HG02642 (cell line): ENCODE measurements at regions not wholly inside any gene's neighbourhood (a gene's known extent, or its start where the extent isn't known, plus 50 kb on each side); places are given as distances from the start of the nearest gene placed in this dataset.
"Not testable (repeated sequence)": the region's sequence is repeated elsewhere in the genome, so short reads cannot be mapped to it uniquely, and the experiment has no call there.

Source experiments
- ATAC-seq: cut with Tn5 transposase; IDR thresholded peaks from one replicate; pipeline ENCODE4 v1.9.1; 2021; ENCODE audit warnings: mild to moderate bottlenecking; ENCODE audit not compliant: unreplicated experiment, poor library complexity

DNA sequence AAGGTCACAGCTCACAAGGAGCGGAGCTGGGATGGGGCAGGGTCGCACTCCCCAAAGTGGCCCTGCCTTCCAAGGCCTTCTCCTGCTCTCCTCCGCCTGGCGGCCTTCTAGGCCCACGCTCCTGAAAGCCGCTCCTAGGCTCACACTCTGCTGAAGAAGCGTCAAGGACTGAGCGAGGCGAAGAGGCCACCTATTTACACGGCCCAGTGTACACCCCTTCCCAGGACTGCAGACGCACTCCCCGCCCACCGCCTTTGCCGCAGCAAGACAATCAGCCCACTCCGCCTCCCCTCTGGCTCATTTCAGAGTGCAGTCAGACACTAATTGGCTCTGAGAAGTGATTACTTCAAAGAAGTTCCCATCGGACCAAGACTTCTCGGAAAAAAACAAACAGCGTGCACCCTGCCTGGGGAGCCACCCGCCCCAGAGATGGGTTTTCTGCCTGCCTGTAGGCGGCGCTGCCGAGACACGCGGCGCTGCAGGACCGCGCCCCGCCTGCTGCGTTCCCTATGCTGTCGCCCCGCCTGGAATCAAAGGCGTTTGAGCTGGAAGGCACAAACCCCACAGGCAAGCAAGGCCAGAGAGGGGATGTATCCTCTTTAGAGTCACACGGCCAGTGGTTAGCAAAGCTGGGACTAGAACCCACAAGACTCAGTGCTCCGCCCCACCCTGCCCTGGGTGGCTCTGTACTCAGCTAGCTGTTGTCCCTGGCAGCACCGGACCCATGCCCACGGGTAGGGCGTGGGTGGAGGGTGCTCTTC is 414.8 kb downstream of the BUD13 start:
- ATAC-seq = no peak

DNA sequence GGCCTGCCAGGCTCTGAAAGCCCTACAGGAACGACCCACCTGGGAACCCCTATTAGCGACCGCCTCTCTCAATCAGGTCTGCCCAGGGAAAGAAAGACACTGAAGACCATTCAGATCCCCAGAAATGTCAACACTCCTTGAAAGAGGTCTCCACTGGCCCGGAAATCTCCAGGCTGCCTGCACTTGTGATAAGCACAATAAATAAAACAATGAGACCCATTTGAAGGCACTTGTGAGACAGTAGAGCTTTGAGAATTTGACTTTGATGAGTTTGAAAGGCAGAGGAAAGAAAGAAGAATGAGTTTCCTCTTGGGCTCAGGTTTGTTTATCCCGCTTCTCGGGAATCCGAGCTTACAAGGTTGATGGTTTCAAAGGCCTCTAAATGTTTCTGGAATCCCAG is 416.3 kb downstream of the BUD13 start:
- ATAC-seq = no peak

GRCh38 chr11:116355104-116355503 is 417.7 kb downstream of the BUD13 start:
- ATAC-seq = no peak

- no peak for ATAC-seq
These were observed 419.2 kb downstream of the BUD13 start for GRCh38 chr11:116353589-116353988.

DNA sequence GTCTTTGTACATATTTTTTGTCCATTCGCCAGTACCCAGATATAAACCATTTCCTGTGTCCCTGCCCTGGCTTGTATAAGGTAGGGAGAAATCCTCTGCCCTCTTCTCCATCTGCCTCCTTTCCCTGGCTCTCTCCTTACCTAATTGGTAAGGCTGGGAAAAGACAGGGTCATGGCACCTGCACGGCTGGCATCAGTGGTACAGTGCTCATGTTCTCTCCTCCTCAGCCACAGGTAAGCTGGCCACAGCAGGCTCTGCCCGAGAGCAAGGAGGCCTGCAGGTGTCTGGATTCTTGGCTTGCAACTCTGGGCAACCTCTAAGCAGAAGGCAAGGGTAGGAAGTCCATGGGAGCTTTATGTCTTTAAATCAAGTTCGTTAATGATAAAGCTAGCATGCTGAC is 419.9 kb downstream of the BUD13 start:
- no peak for ATAC-seq

DNA sequence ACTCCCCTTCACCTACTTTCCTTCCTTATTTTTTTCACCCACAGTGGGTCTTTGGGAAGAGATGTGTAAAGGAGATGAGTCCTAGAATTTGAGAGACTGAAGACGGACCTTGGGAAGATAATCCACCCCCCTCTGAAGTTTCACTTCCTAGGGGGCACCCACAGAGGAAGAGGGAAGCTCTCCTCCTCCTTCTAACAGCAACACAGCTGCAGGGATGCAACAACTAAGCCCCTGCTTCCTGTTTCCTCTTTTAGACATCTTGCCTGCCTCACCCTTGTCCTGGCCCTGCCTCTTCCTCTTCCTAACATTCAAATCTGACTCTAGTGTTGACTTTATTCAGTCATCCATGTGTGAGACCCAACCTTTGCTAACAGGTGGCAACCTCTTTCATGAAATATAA is 424.6 kb downstream of the BUD13 start:
- ATAC-seq = no peak

GRCh38 chr11:116345575-116345974 is 427.2 kb downstream of the BUD13 start:
- no peak for ATAC-seq

DNA sequence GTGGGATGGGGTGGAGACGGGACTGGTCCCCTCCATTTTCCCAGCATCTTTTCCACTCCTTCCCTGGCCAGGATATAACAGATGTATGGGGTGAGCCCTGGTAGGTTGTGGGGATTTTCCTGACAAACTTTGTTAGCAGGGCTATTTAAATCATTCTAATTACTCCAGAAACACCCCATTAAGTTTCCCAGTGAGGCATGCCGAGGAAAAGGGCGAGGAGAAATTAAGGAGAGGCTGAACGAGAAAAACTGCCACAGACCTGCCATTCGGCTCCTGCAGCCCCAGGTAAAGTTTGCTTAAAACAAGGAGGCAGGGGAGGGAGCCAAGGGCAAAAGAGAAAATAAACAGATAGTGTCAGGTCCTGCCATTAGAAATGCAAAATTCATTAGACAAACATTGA is 428.2 kb downstream of the BUD13 start:
- ATAC-seq = no peak

- ATAC-seq = no peak
These were observed 429.5 kb downstream of the BUD13 start for GRCh38 chr11:116343270-116343669.

DNA sequence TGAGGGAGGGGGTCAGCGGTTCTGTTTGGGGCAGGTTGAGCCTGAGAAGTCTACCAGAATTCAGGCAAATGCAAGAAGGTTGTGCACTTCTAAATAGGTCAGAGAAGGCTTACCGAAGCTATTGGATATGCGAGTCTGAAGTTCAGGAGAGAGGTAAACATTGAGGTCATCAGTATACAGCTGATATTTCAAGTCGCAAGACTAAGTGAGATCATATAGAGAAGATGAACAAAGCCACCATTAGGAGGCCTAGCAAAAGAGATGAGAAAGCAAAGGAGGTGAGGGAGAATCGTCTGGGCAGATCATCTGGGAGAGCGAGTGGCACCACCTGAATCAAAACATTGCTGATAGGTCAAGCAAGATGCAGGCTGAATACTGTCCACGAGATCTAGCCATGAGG is 430.6 kb downstream of the BUD13 start:
- no peak for ATAC-seq

GRCh38 chr11:116339306-116340098 is 433.3 kb downstream of the BUD13 start:
- ATAC-seq = no peak

GRCh38 chr11:116338500-116338899 is 434.3 kb downstream of the BUD13 start:
- ATAC-seq = not testable (repeated sequence)

GRCh38 chr11:116336540-116336939 is 436.2 kb downstream of the BUD13 start:
- no peak for ATAC-seq

GRCh38 chr11:116335891-116336290 is 436.9 kb downstream of the BUD13 start:
- ATAC-seq = no peak

DNA sequence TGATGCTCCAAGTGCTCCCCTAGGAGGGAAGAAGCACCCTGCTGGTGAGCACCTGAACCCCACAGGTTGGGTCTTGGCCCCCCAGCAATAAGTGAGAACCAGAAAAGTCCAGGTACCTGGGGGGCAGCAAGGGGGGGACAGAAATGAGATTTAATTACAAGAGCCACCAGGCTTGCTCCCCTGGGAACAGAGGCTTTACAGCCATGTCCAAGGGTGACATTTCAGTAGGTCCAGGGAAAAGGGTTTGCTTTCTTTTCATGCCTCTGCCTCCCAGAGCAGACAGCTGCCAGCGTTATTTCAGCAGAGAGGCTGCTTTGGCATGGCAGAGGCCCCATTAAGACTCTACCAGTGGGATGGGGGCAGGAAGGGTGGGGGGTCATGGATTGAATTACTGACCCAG is 437.7 kb downstream of the BUD13 start:
- no peak for ATAC-seq

GRCh38 chr11:116334596-116334995 is 438.2 kb downstream of the BUD13 start:
- ATAC-seq = no peak

DNA sequence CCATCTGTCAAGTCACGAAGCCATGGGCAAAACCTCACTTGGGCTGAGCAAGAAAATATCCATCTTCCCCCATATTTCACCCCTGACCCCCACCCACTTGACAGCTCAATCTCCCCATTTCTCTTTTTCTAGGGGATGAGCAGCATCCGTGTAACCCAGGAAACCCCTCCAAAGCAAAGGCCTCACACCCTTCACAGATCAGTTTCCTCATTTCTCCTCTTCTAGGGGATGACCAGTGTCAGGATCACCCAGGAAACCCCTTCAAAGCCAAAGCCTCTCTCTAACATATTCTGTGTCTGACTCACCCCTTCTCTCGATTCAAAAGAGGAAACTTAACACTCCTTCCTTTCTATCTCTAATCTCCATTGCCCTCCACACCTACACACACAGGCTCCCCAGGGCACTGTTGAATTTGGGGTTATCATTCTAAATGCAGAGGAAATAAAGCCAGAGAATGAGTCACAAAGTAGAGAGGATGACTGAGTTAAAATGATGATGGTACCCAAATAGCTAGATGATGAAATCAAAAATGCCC is 439.7 kb downstream of the BUD13 start:
- ATAC-seq = no peak

DNA sequence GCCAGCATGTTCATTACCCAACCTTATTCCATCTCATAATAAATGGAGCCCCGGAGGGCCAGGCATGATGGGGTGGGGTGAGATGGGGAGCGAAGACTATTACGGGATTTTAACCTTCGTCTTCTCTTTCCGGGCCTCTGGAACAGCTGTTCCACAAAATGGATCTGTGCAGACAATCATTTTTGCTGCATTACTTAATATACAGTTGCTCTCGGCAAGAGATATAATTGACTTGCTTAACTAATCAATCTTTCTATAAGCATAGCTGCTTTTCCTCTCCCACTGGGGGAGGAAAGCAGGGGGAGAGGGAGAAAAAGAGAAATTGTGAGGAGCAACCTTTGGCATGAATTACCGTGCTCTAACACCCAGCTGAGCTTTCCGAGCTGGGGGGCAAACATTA is 440.4 kb downstream of the BUD13 start:
- no peak for ATAC-seq

- no peak for ATAC-seq
These were observed 441.4 kb downstream of the BUD13 start for GRCh38 chr11:116331381-116331780.

GRCh38 chr11:116330439-116331185 is 442.2 kb downstream of the BUD13 start:
- ATAC-seq = no peak
